Skeletal muscle cell (primary cell): ENCODE measurements at regions not wholly inside any gene's neighbourhood (a gene's known extent, or its start where the extent isn't known, plus 50 kb on each side); places are given as distances from the start of the nearest gene placed in this dataset.
"Not testable (repeated sequence)": the region's sequence is repeated elsewhere in the genome, so short reads cannot be mapped to it uniquely, and the experiment has no call there.

Experiments used
- DNase-seq: peaks from one replicate; pipeline ENCODE4 v3.0.0-alpha.2; 2010; ENCODE audit warnings: low read depth
- H3K4me3 ChIP-seq: 2 replicates; pipeline ENCODE4 v1.5.1; 2011; ENCODE audit warnings: low read depth, mild to moderate bottlenecking, control low read depth, low read length, moderate library complexity

GRCh38 chr3:106139826-106140225, 271.0 kb upstream of the CBLB start:
- H3K4me3 ChIP-seq, result no peak overlapping the region
- DNase-seq, result no peak

GRCh38 chr3:106140431-106140830, 271.6 kb upstream of the CBLB start:
- H3K4me3 ChIP-seq, result no peak overlapping the region
- DNase-seq, result no peak

GRCh38 chr3:106144030-106144429, 275.2 kb upstream of the CBLB start:
- H3K4me3 ChIP-seq, result no peak overlapping the region
- no peak for DNase-seq

GRCh38 chr3:106148440-106149082, 279.7 kb upstream of the CBLB start:
- DNase-seq, H3K4me3 ChIP-seq: not testable (repeated sequence)

GRCh38 chr3:106157411-106157810, 288.6 kb upstream of the CBLB start:
- no peak for DNase-seq
- no peak overlapping the region for H3K4me3 ChIP-seq

- DNase-seq, result no peak
Observed at GRCh38 chr3:106160396-106160795, 291.6 kb upstream of the CBLB start.

GRCh38 chr3:106161246-106161645, 292.4 kb upstream of the CBLB start:
- DNase-seq, result no peak
- H3K4me3 ChIP-seq, result no peak overlapping the region

More at GRCh38 chr3:106160396-106160795, 291.6 kb upstream of the CBLB start:
- no peak overlapping the region for H3K4me3 ChIP-seq

- no peak for DNase-seq
- H3K4me3 ChIP-seq, result no peak overlapping the region
Observed at GRCh38 chr3:106167728-106168127, 298.9 kb upstream of the CBLB start.

- no peak overlapping the region for H3K4me3 ChIP-seq
Observed at GRCh38 chr3:106168962-106169750, 300.3 kb upstream of the CBLB start.

GRCh38 chr3:106170636-106171035, 301.8 kb upstream of the CBLB start:
- no peak for DNase-seq
- no peak overlapping the region for H3K4me3 ChIP-seq

More at GRCh38 chr3:106168962-106169750, 300.3 kb upstream of the CBLB start:
- DNase-seq, result no peak

- H3K4me3 ChIP-seq, result no peak overlapping the region
- no peak for DNase-seq
Observed at GRCh38 chr3:106172101-106172500, 303.3 kb upstream of the CBLB start.

- no peak for DNase-seq
Observed at GRCh38 chr3:106172780-106173179, 304.0 kb upstream of the CBLB start.

GRCh38 chr3:106175276-106175675, 306.5 kb upstream of the CBLB start:
- no peak overlapping the region for H3K4me3 ChIP-seq
- no peak for DNase-seq

More at GRCh38 chr3:106172780-106173179, 304.0 kb upstream of the CBLB start:
- no peak overlapping the region for H3K4me3 ChIP-seq

- no peak overlapping the region for H3K4me3 ChIP-seq
- no peak for DNase-seq
Observed at GRCh38 chr3:106176734-106177133, 307.9 kb upstream of the CBLB start.

- DNase-seq, result no peak
- no peak overlapping the region for H3K4me3 ChIP-seq
Observed at GRCh38 chr3:106182950-106183511, 314.2 kb upstream of the CBLB start.

GRCh38 chr3:106183762-106184391, 315.1 kb upstream of the CBLB start:
- no peak overlapping the region for H3K4me3 ChIP-seq
- peak; percentile 86 for DNase-seq

GRCh38 chr3:106184540-106185457, 316.0 kb upstream of the CBLB start:
- no peak overlapping the region for H3K4me3 ChIP-seq

GRCh38 chr3:106185949-106186348, 317.1 kb upstream of the CBLB start:
- no peak overlapping the region for H3K4me3 ChIP-seq
- DNase-seq, result no peak

More at GRCh38 chr3:106184540-106185457, 316.0 kb upstream of the CBLB start:
- no peak for DNase-seq

GRCh38 chr3:106190296-106190695, 321.5 kb upstream of the CBLB start:
- no peak for DNase-seq
- no peak overlapping the region for H3K4me3 ChIP-seq
